ENCODE measurements at regions not wholly inside any gene's neighbourhood (a gene's known extent, or its start where the extent isn't known, plus 50 kb on each side); places are given as distances from the start of the nearest gene placed in this dataset.

DNA sequence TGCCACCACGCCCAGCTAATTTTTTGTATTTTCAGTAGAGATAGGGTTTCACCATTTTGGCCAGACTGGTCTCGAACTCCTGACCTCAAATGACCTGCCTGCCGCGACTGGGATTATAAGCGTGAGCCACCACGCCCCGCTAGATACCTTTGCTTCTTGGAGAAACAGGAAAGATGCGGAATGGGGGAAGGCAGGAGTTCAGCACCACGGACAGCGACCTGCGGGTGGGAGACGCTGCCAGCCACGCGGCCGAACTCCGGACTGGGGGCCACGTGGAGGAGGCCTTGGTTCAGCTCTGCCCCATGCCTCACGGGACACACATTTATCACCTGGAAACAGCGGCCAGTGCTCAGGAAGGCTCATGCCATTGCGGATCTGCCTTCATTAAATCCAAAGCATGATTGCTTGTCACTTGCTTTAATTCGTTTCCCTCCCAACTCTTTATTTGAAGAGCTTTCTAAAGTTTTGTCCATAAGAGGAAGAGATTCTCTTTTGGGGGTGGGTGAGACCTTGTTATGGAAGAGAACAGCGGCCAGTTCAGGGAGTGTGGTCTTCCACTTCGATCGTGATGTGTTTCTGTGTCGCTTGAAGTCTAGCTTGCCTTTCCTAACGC is 219.9 kb downstream of the ENGASE start (continued):
- TF ChIP-seq ZNF350 (CRISPR knock-in tag; IDR thresholded peaks at IDR 0.05; ENCODE audit: borderline replicate concordance, low read depth) (no peak), SIN3A (IDR thresholded peaks at IDR 0.05; ENCODE audit: borderline replicate concordance, low read depth, low read length) (peak; percentile 94; the same call in 1 of the 2 replicates), KAT2B (IDR thresholded peaks at IDR 0.05; ENCODE audit: borderline replicate concordance, low read depth, low read length) (no peak), ZNF792 (CRISPR knock-in tag; IDR thresholded peaks at IDR 0.05) (peak; percentile 98), ZNF484 (CRISPR knock-in tag; IDR thresholded peaks at IDR 0.05; ENCODE audit: borderline replicate concordance, low read depth) (no peak), RBAK (CRISPR knock-in tag; IDR thresholded peaks at IDR 0.05) (no peak), PAX8 (CRISPR knock-in tag; IDR thresholded peaks at IDR 0.05; ENCODE audit: borderline replicate concordance) (no peak), ZBTB1 (CRISPR knock-in tag; IDR thresholded peaks at IDR 0.05; ENCODE audit: borderline replicate concordance) (no peak), NR1H2 (CRISPR knock-in tag; IDR thresholded peaks at IDR 0.05; ENCODE audit: borderline replicate concordance, low read depth) (0 out of 2 replicates have a peak, but pooled peaks have one; percentile 76), PHB2 (IDR thresholded peaks at IDR 0.05; ENCODE audit: partially characterized antibody) (no peak), ZNF331 (CRISPR knock-in tag; IDR thresholded peaks at IDR 0.05) (peak; percentile 94), RNF2 (conservative IDR thresholded peaks at IDR 0.05; ENCODE audit: low read depth) (peak; percentile 92), HMGA1 (CRISPR knock-in tag; conservative IDR thresholded peaks at IDR 0.05) (no peak), GFI1 (CRISPR knock-in tag; IDR thresholded peaks at IDR 0.05; ENCODE audit: borderline replicate concordance) (peak; percentile 26; the same call in 1 of the 2 replicates), ZNF124 (CRISPR knock-in tag; IDR thresholded peaks at IDR 0.05) (peak; percentile 90; the same call in 1 of the 2 replicates)
- TF ChIP-seq, protein P1, sequence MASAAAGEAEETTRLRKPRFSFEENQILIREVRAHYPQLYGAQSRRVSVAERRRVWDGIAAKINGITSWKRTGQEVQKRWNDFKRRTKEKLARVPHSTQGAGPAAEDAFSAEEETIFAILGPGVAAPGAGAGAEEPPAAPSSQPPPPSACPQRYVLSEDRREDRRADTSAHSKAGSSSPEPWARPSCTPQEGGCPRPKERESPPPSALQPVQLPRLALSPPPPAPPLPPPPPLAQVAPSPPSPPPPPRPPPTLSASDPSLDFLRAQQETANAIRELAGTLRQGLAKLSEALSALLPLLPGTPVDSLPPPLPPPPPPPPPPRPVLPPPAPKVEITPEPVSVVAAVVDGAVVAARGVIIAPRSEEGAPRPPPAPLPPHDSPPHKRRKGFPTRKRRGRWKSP (CRISPR knock-in tag; IDR thresholded peaks at IDR 0.05): peak; percentile 84
- TF ChIP-seq, protein P2, sequence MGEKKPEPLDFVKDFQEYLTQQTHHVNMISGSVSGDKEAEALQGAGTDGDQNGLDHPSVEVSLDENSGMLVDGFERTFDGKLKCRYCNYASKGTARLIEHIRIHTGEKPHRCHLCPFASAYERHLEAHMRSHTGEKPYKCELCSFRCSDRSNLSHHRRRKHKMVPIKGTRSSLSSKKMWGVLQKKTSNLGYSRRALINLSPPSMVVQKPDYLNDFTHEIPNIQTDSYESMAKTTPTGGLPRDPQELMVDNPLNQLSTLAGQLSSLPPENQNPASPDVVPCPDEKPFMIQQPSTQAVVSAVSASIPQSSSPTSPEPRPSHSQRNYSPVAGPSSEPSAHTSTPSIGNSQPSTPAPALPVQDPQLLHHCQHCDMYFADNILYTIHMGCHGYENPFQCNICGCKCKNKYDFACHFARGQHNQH (CRISPR knock-in tag; IDR thresholded peaks at IDR 0.05): peak; percentile 89
- TF ChIP-seq, protein P3, sequence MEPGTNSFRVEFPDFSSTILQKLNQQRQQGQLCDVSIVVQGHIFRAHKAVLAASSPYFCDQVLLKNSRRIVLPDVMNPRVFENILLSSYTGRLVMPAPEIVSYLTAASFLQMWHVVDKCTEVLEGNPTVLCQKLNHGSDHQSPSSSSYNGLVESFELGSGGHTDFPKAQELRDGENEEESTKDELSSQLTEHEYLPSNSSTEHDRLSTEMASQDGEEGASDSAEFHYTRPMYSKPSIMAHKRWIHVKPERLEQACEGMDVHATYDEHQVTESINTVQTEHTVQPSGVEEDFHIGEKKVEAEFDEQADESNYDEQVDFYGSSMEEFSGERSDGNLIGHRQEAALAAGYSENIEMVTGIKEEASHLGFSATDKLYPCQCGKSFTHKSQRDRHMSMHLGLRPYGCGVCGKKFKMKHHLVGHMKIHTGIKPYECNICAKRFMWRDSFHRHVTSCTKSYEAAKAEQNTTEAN (CRISPR knock-in tag; conservative IDR thresholded peaks at IDR 0.05): peak; percentile 96
- TF ChIP-seq, protein P4, sequence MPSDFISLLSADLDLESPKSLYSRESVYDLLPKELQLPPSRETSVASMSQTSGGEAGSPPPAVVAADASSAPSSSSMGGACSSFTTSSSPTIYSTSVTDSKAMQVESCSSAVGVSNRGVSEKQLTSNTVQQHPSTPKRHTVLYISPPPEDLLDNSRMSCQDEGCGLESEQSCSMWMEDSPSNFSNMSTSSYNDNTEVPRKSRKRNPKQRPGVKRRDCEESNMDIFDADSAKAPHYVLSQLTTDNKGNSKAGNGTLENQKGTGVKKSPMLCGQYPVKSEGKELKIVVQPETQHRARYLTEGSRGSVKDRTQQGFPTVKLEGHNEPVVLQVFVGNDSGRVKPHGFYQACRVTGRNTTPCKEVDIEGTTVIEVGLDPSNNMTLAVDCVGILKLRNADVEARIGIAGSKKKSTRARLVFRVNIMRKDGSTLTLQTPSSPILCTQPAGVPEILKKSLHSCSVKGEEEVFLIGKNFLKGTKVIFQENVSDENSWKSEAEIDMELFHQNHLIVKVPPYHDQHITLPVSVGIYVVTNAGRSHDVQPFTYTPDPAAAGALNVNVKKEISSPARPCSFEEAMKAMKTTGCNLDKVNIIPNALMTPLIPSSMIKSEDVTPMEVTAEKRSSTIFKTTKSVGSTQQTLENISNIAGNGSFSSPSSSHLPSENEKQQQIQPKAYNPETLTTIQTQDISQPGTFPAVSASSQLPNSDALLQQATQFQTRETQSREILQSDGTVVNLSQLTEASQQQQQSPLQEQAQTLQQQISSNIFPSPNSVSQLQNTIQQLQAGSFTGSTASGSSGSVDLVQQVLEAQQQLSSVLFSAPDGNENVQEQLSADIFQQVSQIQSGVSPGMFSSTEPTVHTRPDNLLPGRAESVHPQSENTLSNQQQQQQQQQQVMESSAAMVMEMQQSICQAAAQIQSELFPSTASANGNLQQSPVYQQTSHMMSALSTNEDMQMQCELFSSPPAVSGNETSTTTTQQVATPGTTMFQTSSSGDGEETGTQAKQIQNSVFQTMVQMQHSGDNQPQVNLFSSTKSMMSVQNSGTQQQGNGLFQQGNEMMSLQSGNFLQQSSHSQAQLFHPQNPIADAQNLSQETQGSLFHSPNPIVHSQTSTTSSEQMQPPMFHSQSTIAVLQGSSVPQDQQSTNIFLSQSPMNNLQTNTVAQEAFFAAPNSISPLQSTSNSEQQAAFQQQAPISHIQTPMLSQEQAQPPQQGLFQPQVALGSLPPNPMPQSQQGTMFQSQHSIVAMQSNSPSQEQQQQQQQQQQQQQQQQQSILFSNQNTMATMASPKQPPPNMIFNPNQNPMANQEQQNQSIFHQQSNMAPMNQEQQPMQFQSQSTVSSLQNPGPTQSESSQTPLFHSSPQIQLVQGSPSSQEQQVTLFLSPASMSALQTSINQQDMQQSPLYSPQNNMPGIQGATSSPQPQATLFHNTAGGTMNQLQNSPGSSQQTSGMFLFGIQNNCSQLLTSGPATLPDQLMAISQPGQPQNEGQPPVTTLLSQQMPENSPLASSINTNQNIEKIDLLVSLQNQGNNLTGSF (CRISPR knock-in tag; IDR thresholded peaks at IDR 0.05): peak; percentile 98
- TF ChIP-seq, protein P5, sequence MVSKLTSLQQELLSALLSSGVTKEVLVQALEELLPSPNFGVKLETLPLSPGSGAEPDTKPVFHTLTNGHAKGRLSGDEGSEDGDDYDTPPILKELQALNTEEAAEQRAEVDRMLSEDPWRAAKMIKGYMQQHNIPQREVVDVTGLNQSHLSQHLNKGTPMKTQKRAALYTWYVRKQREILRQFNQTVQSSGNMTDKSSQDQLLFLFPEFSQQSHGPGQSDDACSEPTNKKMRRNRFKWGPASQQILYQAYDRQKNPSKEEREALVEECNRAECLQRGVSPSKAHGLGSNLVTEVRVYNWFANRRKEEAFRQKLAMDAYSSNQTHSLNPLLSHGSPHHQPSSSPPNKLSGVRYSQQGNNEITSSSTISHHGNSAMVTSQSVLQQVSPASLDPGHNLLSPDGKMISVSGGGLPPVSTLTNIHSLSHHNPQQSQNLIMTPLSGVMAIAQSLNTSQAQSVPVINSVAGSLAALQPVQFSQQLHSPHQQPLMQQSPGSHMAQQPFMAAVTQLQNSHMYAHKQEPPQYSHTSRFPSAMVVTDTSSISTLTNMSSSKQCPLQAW (CRISPR knock-in tag; IDR thresholded peaks at IDR 0.05): peak; percentile 79; the same call in 1 of the 2 replicates

All from HepG2 (cell line).